Heart left ventricle (tissue), 16 donors: ENCODE measurements at regions not wholly inside any gene's neighbourhood (a gene's known extent, or its start where the extent isn't known, plus 50 kb on each side); places are given as distances from the start of the nearest gene placed in this dataset.

ENCODE experiments used
- ATAC-seq, 4 donors: fragments of 200-7000 bp; cut with Tn5 transposase; one replicate each; pipeline ENCODE4 v1.9.1; 2020 to 2022; ENCODE audit warnings: moderate library complexity in 4 of 4, mild to moderate bottlenecking in 3 of 4, moderate number of reproducible peaks in 1 of 4
- DNase-seq, 5 donors: peaks; one replicate each; pipeline ENCODE4 v3.0.0-alpha.2; 2020
- H3K27ac ChIP-seq, 12 donors: fragments of 200-600 bp; sonication (generic) in 4 of 12; one replicate each; pipeline versions ENCODE4 v1.5.0 to v1.8.0; 2016 to 2022; ENCODE audit warnings: mild to moderate bottlenecking in 2 of 12
- H3K27me3 ChIP-seq, 9 donors: fragments of 200-600 bp; sonication (generic) in 2 of 9; one replicate each; pipeline versions ENCODE4 v1.5.1 to v1.8.0; 2016 to 2022; ENCODE audit warnings: mild to moderate bottlenecking in 3 of 9
- H3K36me3 ChIP-seq, 9 donors: fragments of 200-600 bp; sonication (generic) in 2 of 9; one replicate each; pipeline versions ENCODE4 v1.5.0 to v1.8.0; 2018 to 2022; ENCODE audit warnings: mild to moderate bottlenecking in 2 of 9
- H3K4me1 ChIP-seq, 12 donors: fragments of 200-600 bp; sonication (generic) in 4 of 12; one replicate each; pipeline versions ENCODE4 v1.5.0 to v1.8.0; 2016 to 2022; ENCODE audit warnings: mild to moderate bottlenecking in 3 of 12
- H3K4me3 ChIP-seq, 12 donors: fragments of 200-600 bp; sonication (generic) in 4 of 12; one replicate each; pipeline versions ENCODE4 v1.5.0 to v1.8.0; 2017 to 2022; ENCODE audit warnings: mild to moderate bottlenecking in 9 of 12, moderate library complexity in 4 of 12
- H3K9me3 ChIP-seq, 12 donors: fragments of 200-600 bp; sonication (generic) in 4 of 12; one replicate each; pipeline versions ENCODE4 v1.5.0 to v1.8.0; 2016 to 2022; ENCODE audit warnings: mild to moderate bottlenecking in 1 of 12
- POLR2A ChIP-seq, 2 donors: fragments of 450-650 bp; IDR thresholded peaks; one replicate each; pipeline ENCODE4 v1.6.1; 2017; ENCODE audit warnings: antibody characterized with exemption in 2 of 2, mild to moderate bottlenecking in 2 of 2, moderate library complexity in 2 of 2
- WGBS, 4 donors: extraction: QIAGEN DNeasy Blood & Tissue Kit in 2 of 4; methylation state at CpG; one replicate each; pipeline versions ENCODE4 v1.1.5 to v1.1.7; 2013 to 2018; 5-methylcytosine and 5-hydroxymethylcytosine counted together
- intact Hi-C, 10 donors: fragments of 100-400 bp; cut with DNase I; formaldehyde crosslinking; loops; one replicate each; pipeline versions ENCODE4 v1.11.1 to v1.14.2; 2022
- TF ChIP-seq, protein P1 (sequence below), 12 donors: fragments of 200-600 bp; sonication (generic) in 4 of 12; IDR thresholded peaks; one replicate each; pipeline versions ENCODE4 v1.5.0 to v1.8.0; 2018 to 2022; ENCODE audit warnings: antibody characterized with exemption in 12 of 12, mild to moderate bottlenecking in 5 of 12
- donor health status: ischemic (EF 13 %, LVEDD 7.1; RV severe dilation, severe dysfunction).
- donor health status: healthy with polysubstance abuse.
- donor health status: DM: no; HTN: yes; CAD: no.
- donor health status: DM: no; HTN: no; CAD: no.
- donor health status: ischemic (EF 25% LVEDD 6.9; RV normal size, moderate dysfunction).
- donor health status: ischemic (EF 25% LVEDD 5.7; RV mildly dilated, moderate dysfunction).
- donor health status: healthy.
- donor health status: DM: yes; HTN: yes; CAD: no.
- donor health status: ischemic (EF 35%, LVEDD 5.7; RV mildly dilated, moderate dysfunction).
- donor health status: nonischemic (EF 11% LVEDD 7.7; RV severe dilation, severe dysfunction).
- donor health status: DM: yes; HTN: yes; CAD: no.
- donor health status: PGD.
- donor health status: ischemic (EF 29% LVEDD 5.4; RV normal size, mild dysfunction).
- donor health status: nonischemic (EF 23%, LVEDD 6.1; RV moderate dilation, normal function).

DNA sequence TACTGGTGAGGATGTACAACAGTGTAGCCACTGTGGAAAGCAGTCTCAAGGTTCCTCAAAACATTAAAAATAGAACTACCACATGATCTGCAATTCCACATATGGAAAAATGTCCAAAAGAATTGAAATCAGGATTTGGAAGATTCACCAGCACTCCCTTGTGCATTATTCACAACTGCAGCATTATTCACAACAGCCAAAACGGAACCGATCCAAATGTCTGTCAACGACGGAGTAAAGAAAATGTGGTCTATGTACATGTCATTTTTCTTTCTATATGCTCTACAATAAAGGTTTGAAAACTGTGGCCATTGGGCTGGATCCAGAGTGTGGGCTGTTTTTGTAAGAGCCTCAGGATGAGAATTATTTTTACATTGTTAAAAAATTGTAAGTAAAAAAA, 1206.1 kb upstream of the CELF2 start:
- Histone ChIP-seq H3K4me1 (no peaks in the 10 kb centered on the region), H3K36me3 (no peaks in the 10 kb centered on the region), H3K27me3 (no peaks in the 10 kb centered on the region), H3K4me3 (no peak overlapping the region), H3K9me3 (peaks cover 0 to 6% (median 0%) of the 10 kb centered on the region in 12 donors), H3K27ac (no peak overlapping the region)
- 60 to 74% (median 67%) methylated on average over 4 of the region's 4 CpGs for WGBS, 4 donors
- no peak for TF ChIP-seq POLR2A (IDR thresholded peaks at IDR 0.05)
- TF ChIP-seq, protein P1, sequence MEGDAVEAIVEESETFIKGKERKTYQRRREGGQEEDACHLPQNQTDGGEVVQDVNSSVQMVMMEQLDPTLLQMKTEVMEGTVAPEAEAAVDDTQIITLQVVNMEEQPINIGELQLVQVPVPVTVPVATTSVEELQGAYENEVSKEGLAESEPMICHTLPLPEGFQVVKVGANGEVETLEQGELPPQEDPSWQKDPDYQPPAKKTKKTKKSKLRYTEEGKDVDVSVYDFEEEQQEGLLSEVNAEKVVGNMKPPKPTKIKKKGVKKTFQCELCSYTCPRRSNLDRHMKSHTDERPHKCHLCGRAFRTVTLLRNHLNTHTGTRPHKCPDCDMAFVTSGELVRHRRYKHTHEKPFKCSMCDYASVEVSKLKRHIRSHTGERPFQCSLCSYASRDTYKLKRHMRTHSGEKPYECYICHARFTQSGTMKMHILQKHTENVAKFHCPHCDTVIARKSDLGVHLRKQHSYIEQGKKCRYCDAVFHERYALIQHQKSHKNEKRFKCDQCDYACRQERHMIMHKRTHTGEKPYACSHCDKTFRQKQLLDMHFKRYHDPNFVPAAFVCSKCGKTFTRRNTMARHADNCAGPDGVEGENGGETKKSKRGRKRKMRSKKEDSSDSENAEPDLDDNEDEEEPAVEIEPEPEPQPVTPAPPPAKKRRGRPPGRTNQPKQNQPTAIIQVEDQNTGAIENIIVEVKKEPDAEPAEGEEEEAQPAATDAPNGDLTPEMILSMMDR (IDR thresholded peaks at IDR 0.05) = no peak
- intact Hi-C loops = no loop called here
- no peak for DNase-seq
- ATAC-seq = no peak

DNA sequence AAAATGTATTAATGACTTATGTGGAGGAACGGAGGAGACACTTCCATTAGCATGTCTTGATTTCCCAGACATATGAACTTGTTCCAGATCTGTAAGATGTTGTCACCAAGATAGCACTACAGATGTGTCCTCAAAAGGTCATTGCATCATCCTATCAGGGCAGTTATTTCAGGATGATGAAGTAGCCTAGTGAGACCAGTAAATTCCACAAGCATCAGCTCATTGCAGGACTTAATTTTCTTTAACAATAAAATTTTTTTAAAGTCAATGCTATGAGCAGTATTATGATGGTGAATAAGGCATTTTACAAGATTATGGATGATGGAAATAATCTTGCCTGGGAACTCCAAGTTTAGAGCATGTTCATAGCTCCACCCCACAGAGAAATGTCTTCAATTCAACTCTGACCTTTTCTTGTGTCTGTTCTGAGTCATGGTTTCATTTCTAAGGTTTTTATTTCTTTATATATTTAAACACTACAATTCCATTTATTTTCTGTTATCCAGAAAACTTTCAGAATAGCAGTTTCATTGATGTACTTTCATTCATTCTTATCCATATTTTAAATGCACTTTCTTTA, 1203.3 kb upstream of the CELF2 start:
- TF ChIP-seq POLR2A (IDR thresholded peaks at IDR 0.05) = no peak
- TF ChIP-seq, protein P1 (IDR thresholded peaks at IDR 0.05) = no peak
- intact Hi-C loops = no loop called here
- H3K9me3 ChIP-seq = peaks cover 0 to 14% (median 2%) of the 10 kb centered on the region in 12 donors
- 54 to 70% (median 60%) methylated on average over 1 of the region's 1 CpG for WGBS, 4 donors
- no peak overlapping the region for H3K4me3 ChIP-seq
- no peak overlapping the region for H3K27ac ChIP-seq
- peak in 1 of 4 donors; percentile 78 for ATAC-seq
- no peak for DNase-seq
- no peaks in the 10 kb centered on the region for H3K27me3 ChIP-seq
- no peaks in the 10 kb centered on the region for H3K36me3 ChIP-seq
- H3K4me1 ChIP-seq = no peaks in the 10 kb centered on the region

DNA sequence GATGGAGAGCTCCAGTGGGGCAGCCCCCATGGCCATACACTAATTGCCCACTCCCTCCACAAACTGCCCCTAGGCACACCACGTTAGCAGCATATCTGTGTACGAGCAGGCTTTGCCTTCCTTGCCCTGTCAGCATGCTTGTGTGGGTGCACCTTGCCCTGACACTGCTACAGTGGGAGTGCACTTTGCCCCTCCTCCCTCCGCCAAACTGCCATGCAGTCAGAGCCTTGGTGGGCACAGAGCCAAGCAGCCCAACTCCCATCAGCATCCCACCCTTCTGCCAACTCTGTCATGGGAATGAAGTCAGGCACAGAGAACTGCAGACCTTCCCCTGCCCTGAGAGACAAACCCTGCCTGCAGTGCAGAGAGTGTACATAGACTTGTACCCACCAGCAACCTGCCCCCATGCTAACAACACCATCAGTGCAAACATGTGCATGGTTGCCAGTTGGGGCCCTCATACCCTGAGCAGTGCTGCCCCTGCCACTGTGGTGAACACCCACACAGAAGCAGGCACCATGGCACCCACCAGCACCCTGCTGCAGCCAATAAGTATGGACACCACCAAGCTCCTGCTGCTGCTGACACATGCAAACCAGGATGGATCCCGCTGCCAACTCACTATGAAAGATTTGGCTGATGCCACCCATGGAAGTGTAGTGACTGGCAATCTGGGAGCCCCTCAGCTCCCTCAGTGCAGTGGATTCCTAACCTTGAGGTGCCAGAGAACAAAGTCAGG, 1197.7 kb upstream of the CELF2 start:
- Histone ChIP-seq H3K27ac (no peak overlapping the region), H3K4me1 (no peaks in the 10 kb centered on the region), H3K27me3 (no peaks in the 10 kb centered on the region), H3K9me3 (peaks cover 0 to 14% (median 2%) of the 10 kb centered on the region in 12 donors), H3K36me3 (no peaks in the 10 kb centered on the region), H3K4me3 (no peak overlapping the region)
- WGBS, 4 donors = 68 to 83% (median 71%) methylated on average over 4 of the region's 4 CpGs
- ATAC-seq (no peak), DNase-seq (peak in 1 of 5 donors; percentile 10)
- intact Hi-C loops = no loop called here
- TF ChIP-seq POLR2A (IDR thresholded peaks at IDR 0.05) = no peak
- TF ChIP-seq, protein P1 (IDR thresholded peaks at IDR 0.05) = no peak

DNA sequence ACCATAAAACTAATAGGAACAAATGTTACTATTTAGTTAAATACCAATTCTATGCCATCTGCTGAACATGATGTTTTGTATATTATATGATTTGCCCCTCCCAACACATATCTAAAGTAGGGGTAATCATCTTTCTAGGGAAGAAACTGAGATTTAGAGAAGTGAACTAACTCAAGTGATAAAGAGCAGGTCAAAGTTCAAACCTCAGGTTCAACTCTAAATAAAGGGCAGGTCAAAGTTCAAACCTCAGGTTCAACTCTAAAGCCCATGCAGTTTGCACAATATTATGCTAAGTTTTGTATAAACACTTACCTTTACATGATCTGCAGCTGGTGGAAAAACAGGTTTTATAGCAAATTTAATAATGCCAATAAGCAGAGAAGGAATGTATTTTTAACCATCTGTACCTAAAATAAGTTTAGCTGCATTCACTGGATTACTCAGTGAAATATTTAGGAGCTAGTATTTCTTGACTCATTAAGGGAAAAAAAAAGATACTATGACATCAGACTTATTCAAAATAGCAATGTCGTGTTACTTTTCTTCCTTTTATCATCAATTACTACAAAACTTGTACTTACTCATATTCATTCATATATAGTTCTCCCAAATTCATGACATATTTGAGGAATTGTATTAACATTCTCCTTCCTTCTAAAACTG, 1194.3 kb upstream of the CELF2 start:
- DNase-seq (no peak), ATAC-seq (no peak)
- 44 to 71% (median 57%) methylated on average over 1 of the region's 1 CpG for WGBS, 4 donors
- H3K27me3 ChIP-seq = no peaks in the 10 kb centered on the region
- H3K9me3 ChIP-seq = no peaks in the 10 kb centered on the region
- intact Hi-C loops = no loop called here
- no peaks in the 10 kb centered on the region for H3K36me3 ChIP-seq
- no peak for TF ChIP-seq POLR2A (IDR thresholded peaks at IDR 0.05)
- TF ChIP-seq, protein P1 (IDR thresholded peaks at IDR 0.05) = no peak
- no peak overlapping the region for H3K4me3 ChIP-seq
- no peak overlapping the region for H3K27ac ChIP-seq
- H3K4me1 ChIP-seq = no peaks in the 10 kb centered on the region
